GM12864 (cell line): ENCODE measurements at regions not wholly inside any gene's neighbourhood (a gene's known extent, or its start where the extent isn't known, plus 50 kb on each side); places are given as distances from the start of the nearest gene placed in this dataset.

Source experiments
- DNase-seq: peaks from one replicate; pipeline ENCODE4 v3.0.0-alpha.2; 2011; ENCODE audit warnings: low read depth
- H3K4me3 ChIP-seq: 2 replicates; pipeline ENCODE4 v1.5.1; 2011; ENCODE audit warnings: mild to moderate bottlenecking, low read depth, low read length, control low read depth
- CTCF ChIP-seq: IDR thresholded peaks from 2 replicates; pipeline ENCODE4 v1.5.1; 2011; ENCODE audit warnings: low read depth, mild to moderate bottlenecking, moderate library complexity, low read length, control low read depth, inconsistent platforms; ENCODE audit errors: missing control alignments

- no peak for DNase-seq
- H3K4me3 ChIP-seq: no peak overlapping the region
- TF ChIP-seq CTCF: no peak
Observed at GRCh38 chr6:82690283-82690682, 326.7 kb downstream of the TPBG start.

- no peak for DNase-seq
Observed at GRCh38 chr6:82691997-82692396, 328.4 kb downstream of the TPBG start.

DNA sequence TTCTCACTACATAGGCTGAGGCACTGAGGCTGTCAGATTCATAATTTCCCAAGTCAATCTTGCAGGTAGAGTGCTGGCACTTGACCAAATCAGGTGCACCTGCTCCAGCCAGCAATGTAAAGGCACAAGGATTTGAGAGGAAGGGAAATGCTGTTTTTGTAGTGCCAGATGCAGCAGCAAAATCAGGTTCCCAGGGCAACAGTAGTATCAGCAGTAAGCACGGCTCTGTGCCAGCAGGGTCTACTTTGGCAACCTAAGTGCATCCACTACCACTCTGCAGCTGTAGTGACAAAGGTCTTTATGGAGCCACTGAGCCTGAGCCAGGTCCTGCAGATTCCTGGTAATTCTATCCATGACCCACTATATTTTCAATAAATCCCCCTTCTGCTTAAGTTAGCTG lies 329.5 kb downstream of the TPBG start:
- TF ChIP-seq CTCF: no peak
- DNase-seq: no peak
- no peak overlapping the region for H3K4me3 ChIP-seq

More at GRCh38 chr6:82691997-82692396, 328.4 kb downstream of the TPBG start:
- no peak overlapping the region for H3K4me3 ChIP-seq
- TF ChIP-seq CTCF: no peak

DNA sequence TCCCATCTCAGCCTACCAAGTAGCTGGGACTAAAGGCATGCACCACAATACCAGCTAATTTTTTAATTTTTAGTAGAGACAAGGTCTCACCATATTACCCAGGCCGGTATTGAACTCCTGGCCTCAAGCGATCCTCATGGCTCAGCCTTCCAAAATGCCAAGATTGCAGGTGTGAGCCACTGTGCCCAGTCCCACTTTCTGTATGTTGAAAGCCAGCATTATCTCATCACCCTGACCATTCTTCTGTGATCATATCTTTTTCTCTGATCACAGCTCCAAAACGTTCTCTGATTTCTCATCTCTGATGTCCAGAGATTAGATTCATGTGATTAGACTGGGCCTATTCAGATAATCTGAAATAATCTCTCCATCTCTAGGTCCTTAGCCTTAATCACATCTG lies 337.7 kb downstream of the TPBG start:
- no peak overlapping the region for H3K4me3 ChIP-seq
- DNase-seq: no peak
- TF ChIP-seq CTCF: no peak

DNA sequence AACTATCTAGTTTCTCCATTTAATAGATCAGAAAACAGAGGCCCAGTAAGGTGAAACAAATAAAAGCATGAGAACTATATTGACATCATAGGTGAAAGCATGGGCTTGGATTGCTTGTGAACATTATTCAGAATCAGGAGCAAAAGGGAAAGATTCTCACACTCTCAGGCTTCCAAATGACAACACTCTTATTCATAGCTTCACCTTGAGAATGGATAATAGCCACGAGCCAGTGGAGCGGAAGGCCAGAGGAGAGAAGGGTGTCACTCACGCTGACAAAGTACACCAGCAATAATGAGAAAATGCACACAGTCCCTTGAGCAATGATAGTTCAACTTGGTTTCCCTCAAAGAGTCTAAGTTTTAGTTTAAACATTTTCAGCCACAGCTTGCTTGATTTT lies 339.0 kb downstream of the TPBG start:
- H3K4me3 ChIP-seq: no peak overlapping the region
- DNase-seq: no peak
- TF ChIP-seq CTCF: no peak

GRCh38 chr6:82703230-82703629 lies 339.6 kb downstream of the TPBG start:
- DNase-seq: no peak
- H3K4me3 ChIP-seq: no peak overlapping the region
- TF ChIP-seq CTCF: no peak

GRCh38 chr6:82704045-82704444 lies 340.4 kb downstream of the TPBG start:
- no peak for DNase-seq
- no peak for TF ChIP-seq CTCF
- no peak overlapping the region for H3K4me3 ChIP-seq
